ENCODE measurements at regions not wholly inside any gene's neighbourhood (a gene's known extent, or its start where the extent isn't known, plus 50 kb on each side); places are given as distances from the start of the nearest gene placed in this dataset.
A peak's percentile ranks its signal among the peaks of the same experiment; 100 is the strongest.

DNA sequence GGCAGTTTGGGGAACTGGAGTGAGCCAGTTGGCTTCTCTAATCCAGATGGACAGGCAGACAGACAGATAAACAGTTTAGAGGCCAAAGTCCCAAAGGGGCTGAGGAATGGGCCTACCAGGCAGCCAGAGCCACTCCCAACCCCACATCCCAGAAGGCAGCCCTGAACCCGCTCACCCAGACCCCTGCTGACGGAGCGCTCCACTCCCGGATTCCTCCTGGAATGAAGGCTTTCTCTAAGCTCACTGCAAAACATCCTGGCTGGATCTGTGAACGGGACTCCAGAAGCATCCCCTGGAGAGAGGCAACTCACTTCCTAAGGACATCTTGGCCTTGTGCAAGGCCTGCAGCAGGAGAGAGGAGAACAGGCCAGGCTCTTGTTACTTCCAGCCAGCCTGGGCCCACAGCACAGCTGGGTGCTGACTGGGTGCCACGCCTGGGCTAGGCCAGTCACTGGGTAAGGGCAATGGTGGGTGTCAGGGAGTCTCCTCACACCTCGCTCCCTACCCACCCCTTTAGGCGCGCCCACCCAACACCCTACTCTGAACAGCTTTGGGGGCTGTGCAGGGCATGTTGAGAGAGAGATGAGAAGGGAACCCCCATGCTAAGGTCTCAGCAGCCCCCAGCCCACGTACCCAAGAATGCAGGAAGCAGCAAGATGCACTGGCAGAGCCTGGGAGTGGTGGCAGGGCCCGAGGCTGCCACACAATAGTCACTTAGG lies 168.6 kb upstream of the ZMIZ1 start:
- Mint-ChIP-seq H3K27me3 (no peaks in the 10 kb centered on the region), H3K4me3 (no peak overlapping the region), H3K9me3 (no peaks in the 10 kb centered on the region), H3K4me1 (no peaks in the 10 kb centered on the region), H3K36me3 (ENCODE audit: low read depth) (no peaks in the 10 kb centered on the region), H3K27ac (no peak overlapping the region)
- ATAC-seq (replicated peaks): no peak

DNA sequence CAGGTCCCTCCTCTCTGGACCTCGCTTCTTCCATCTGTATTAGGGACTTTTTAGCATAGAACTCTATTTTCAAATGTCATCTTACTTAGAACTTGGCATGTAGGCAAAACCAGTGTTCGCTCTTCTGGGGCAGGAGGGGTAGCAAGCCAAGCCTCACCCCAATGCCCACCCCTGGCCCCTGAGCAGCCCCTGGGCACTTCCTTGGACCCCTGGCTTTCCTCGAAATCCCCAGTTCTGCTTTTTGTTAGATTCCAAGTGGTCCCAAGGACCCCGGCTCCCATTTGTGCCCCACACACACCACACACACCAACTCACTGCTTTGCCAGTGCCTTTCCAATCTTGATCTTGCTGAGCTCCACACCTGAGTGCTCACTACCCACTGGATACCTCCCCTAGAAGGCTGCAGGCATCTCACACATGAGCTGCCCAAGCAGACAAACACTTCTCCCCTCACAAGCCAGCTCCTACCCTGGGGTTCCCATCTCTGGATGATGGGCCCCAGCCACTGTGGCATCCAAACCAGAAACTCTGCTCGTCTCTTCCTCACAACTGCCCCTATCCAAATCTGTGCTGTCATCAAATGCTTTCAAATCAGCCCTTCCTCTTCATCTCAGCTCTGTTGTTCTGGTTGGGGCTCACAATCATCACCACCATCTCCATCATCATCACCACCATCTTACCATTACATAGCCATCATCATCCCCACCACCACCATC lies 167.9 kb upstream of the ZMIZ1 start:
- ATAC-seq (replicated peaks): no peak
- H3K4me3 Mint-ChIP-seq: no peak overlapping the region
- no peak overlapping the region for H3K27ac Mint-ChIP-seq
- no peaks in the 10 kb centered on the region for H3K36me3 Mint-ChIP-seq (ENCODE audit: low read depth)
- no peaks in the 10 kb centered on the region for H3K9me3 Mint-ChIP-seq
- H3K4me1 Mint-ChIP-seq: no peaks in the 10 kb centered on the region
- no peaks in the 10 kb centered on the region for H3K27me3 Mint-ChIP-seq

DNA sequence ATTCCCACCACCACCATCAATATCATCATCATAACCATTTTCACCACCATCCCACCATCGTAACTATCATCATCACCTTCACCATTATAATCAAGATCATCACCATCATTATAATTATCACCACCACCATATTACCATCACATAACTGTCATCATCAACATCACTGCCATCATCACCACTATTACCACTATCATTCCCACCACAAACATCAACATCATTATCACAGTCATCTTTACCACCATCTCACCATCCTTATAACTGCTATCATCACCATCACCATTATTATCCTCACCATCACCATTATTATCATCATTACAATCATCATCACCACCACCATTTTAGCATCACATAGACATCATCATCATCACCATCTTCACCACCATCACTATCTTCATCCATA lies 167.1 kb upstream of the ZMIZ1 start:
- Mint-ChIP-seq H3K4me1 (no peaks in the 10 kb centered on the region), H3K27me3 (no peaks in the 10 kb centered on the region), H3K36me3 (ENCODE audit: low read depth) (no peaks in the 10 kb centered on the region), H3K27ac (no peak overlapping the region), H3K4me3 (no peak overlapping the region), H3K9me3 (no peaks in the 10 kb centered on the region)
- ATAC-seq (replicated peaks): no peak

DNA sequence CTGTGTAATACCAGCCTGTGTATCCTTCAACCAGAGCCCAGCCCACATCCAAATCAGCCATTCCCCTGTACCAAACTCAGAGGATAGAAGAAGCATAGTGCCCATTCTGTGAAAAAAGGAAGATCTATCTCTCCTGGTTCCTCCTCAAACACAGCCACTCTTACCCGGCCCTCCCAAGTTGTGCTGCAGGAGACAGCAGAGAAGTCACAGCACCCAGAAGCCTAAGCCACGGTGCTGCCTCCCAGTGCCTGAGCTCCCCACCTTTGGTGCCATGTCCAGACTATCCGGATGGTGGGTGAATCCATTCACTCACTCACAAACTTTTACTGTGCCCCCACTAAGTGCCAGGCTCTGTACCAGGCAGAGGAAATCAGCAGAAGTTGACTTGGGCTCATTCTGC lies 166.0 kb upstream of the ZMIZ1 start:
- Mint-ChIP-seq H3K9me3 (no peaks in the 10 kb centered on the region), H3K36me3 (ENCODE audit: low read depth) (no peaks in the 10 kb centered on the region), H3K4me3 (no peak overlapping the region), H3K4me1 (no peaks in the 10 kb centered on the region), H3K27ac (no peak overlapping the region), H3K27me3 (no peaks in the 10 kb centered on the region)
- ATAC-seq (replicated peaks): no peak

DNA sequence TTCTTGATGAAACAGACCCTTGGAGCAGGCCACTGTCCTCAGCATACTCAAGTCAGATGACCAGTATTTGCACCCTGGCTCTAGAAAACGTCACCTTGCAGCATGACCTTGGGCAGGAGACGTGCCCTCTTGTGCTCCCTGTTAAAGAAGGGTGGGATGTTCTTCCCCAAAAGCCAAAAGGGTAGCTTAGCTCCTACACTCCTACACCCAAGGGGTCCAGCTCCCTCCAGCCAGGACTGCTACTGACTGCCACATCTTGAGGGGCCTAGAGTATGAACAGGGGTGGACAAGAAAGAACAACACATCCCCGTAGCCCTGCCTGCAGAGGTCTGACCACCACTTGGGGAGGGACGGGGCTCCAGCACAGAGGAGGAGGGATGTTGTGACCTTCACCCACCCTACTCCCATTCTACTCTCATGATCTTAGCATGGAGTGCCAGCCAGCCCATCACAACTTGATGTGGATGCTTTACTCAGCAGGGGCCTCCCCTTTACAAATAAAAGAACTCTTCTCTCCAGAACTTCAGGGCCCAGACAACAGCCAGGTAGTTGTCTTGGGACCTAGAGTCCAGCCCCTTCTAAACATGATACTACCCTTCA lies 165.3 kb upstream of the ZMIZ1 start:
- H3K27ac Mint-ChIP-seq: no peak overlapping the region
- H3K4me1 Mint-ChIP-seq: no peaks in the 10 kb centered on the region
- H3K4me3 Mint-ChIP-seq: no peak overlapping the region
- no peaks in the 10 kb centered on the region for H3K36me3 Mint-ChIP-seq (ENCODE audit: low read depth)
- ATAC-seq (replicated peaks): no peak
- no peaks in the 10 kb centered on the region for H3K27me3 Mint-ChIP-seq
- no peaks in the 10 kb centered on the region for H3K9me3 Mint-ChIP-seq

DNA sequence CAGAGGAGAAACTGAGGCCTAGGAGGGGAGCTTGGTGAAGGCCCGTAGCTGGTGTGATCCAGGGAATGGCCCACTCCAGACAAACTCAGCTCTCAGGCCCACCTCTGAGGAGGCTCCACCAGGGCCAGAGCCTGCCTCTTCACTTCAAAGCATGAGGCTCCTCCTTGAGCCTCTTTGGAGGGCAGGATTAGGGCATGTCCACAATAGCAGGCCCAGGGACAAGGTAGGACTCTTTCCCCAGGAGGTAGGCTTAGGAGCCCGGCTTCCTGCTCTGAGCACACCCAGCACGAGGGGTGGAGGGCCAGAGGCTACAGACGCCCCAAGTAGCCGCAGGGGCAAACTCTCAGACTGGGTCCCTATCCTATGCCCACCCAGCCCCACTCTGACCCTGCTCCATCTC lies 164.6 kb upstream of the ZMIZ1 start:
- ATAC-seq (replicated peaks): peak; percentile 5
- H3K36me3 Mint-ChIP-seq (ENCODE audit: low read depth): no peaks in the 10 kb centered on the region

DNA sequence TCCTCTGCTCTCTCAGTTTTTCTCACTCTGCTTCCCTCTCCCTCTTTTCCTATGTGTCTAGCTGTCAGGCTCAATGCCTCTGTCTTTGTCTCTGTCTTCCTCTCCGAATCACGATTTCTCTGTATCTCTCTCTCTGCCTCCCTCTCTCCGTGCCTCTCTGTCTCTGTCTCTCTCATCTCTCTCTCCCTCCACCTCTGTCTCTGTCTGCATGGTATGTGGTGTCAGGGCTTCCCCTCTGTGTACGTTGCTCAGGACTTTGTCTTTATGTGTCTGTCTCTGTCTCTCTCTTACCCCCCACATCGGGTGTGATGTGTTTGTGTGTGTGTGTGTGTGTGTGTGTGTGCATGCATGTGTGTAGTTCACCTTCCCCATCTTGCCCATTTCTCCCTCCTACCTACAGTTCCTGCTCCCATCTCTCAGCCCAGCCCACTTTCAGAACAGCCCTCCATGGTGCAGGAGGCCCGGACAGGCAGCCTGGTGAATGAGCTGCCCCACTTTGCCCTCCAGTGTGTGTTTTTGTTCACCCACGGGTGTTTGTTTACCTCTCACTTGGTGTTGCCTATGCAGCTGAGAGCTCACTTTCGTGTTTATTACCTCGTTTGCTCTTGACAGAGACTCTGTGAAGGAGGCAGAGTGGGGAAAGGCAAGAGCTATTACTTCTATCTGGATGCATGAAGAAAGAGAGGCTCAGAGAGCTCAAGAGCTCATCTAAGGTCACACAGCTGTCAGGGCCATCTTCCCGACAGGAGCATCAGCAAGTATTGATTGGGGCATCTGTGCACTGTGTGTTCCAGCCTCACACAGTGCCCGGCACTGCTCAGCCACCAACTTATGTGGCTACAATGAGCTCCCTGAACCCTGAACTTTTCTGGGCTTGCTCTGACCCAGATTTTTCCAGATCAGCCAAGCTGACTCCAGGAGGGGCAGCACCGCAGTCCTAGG lies 163.5 kb upstream of the ZMIZ1 start:
- H3K4me1 Mint-ChIP-seq: no peaks in the 10 kb centered on the region
- no peak overlapping the region for H3K4me3 Mint-ChIP-seq
- H3K27ac Mint-ChIP-seq: no peak overlapping the region
- no peak for ATAC-seq (replicated peaks)
- H3K9me3 Mint-ChIP-seq: no peaks in the 10 kb centered on the region
- no peaks in the 10 kb centered on the region for H3K36me3 Mint-ChIP-seq (ENCODE audit: low read depth)
- no peaks in the 10 kb centered on the region for H3K27me3 Mint-ChIP-seq

More for the DNA sequence above, 164.6 kb upstream of the ZMIZ1 start:
- no peak overlapping the region for H3K4me3 Mint-ChIP-seq
- no peaks in the 10 kb centered on the region for H3K27me3 Mint-ChIP-seq
- H3K9me3 Mint-ChIP-seq: no peaks in the 10 kb centered on the region
- H3K4me1 Mint-ChIP-seq: no peaks in the 10 kb centered on the region
- no peak overlapping the region for H3K27ac Mint-ChIP-seq

DNA sequence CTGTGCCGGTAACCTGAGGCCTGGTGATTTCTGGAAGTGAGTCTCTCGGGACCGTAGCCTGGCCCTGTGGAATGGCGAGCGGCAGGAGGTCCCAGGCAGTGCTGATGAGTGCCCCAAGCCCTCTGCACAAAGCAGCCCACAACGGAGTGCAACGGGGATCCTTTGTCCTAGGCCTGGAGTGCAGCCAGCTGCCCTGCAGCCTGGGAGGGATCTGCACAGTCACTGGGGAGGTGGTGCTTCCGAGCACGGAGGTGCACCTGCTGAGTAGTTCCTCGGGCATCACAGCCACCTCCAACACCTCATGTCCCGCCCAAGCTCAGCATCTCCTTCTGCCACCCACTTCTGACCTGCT lies 162.8 kb upstream of the ZMIZ1 start:
- H3K4me3 Mint-ChIP-seq: no peak overlapping the region
- H3K27ac Mint-ChIP-seq: no peak overlapping the region
- H3K36me3 Mint-ChIP-seq (ENCODE audit: low read depth): no peaks in the 10 kb centered on the region
- H3K27me3 Mint-ChIP-seq: no peaks in the 10 kb centered on the region
- no peaks in the 10 kb centered on the region for H3K4me1 Mint-ChIP-seq
- ATAC-seq (replicated peaks): no peak
- H3K9me3 Mint-ChIP-seq: no peaks in the 10 kb centered on the region

DNA sequence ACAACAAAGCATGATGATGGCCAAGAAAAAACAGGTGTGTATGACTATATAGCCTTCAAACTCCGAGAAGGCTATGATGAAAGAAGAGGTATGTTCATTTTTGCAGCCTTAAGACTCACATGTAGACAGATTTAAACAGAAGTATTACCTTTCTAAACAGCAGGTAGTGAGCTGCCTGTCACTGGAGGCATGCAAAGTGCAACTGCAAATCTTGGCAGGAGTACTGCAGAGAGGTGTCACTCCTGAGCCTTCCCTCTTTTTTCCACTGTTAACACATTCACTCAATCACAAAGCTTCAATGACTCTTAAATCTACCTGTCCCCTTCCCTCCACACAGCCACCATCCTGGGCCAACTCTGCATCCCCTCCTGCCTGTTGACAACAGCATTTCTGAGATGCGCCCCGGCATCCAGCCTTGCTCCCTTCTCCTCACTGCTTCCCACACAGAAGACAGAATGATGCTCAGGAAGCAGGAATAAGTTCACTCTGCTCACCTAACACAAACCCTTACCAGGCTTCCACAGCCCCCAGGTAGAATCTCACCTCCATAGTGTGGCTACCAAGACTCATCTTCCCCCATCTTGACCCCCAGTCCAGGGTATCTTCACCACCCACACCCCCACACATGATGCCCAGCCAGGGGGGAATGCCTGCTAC lies 161.9 kb upstream of the ZMIZ1 start:
- Mint-ChIP-seq H3K4me1 (no peaks in the 10 kb centered on the region), H3K27me3 (no peaks in the 10 kb centered on the region), H3K9me3 (no peaks in the 10 kb centered on the region), H3K36me3 (ENCODE audit: low read depth) (no peaks in the 10 kb centered on the region), H3K4me3 (no peak overlapping the region), H3K27ac (no peak overlapping the region)
- no peak for ATAC-seq (replicated peaks)

DNA sequence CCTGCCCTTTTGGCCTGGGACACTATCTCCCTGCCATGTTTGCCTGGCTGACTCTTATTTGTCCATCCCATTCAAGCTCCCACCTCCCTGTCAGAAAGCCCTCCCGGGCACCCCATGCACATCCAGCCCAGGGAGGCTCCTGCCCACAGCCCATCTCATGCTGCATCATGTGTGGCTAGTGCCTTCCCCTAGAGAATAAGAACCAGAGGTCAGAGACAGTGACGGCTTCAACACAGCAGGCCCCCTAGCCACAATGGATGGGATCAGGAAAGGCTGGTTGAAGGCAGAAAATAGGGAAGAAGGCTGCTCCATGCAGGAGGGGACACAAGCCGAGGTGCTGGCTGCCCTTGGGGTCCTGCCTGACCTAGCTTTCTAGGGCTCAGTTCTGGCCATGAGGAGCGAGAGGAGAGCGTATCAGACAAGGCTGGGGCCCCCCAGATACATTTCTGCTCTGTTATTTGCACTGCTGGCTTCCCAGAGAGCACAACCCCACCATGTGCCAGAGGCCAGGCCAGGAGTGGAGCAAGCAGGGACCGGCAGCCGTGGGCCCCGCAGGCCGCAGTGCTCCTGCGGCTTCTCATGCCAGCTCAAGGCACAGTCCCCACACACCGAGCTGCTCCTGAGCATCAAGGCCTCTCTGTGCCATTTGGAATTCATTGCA lies 161.1 kb upstream of the ZMIZ1 start:
- H3K27me3 Mint-ChIP-seq: no peaks in the 10 kb centered on the region
- H3K9me3 Mint-ChIP-seq: no peaks in the 10 kb centered on the region
- no peaks in the 10 kb centered on the region for H3K36me3 Mint-ChIP-seq (ENCODE audit: low read depth)
- ATAC-seq (replicated peaks): no peak
- H3K27ac Mint-ChIP-seq: no peak overlapping the region
- H3K4me3 Mint-ChIP-seq: no peak overlapping the region
- H3K4me1 Mint-ChIP-seq: no peaks in the 10 kb centered on the region

DNA sequence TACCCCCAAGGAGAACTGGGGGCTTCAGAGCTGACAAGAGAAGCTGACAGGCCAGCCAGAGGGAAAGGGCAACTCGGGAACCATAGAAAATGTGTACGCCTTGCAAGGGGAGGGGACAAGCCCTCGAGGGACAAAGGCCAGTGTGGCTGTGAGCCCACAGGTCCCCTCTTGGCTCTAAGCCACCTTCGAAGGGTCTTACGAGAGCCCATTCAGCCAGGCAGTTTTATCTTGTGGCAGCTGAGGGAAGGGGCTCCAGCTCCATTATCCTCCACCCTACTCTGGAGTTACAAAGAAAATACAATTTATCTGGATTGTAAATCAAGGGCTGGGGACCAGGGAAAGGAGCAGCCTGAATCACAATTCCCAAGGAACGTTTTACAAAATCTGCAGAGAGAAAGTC lies 159.5 kb upstream of the ZMIZ1 start:
- Mint-ChIP-seq H3K4me1 (no peaks in the 10 kb centered on the region), H3K4me3 (no peak overlapping the region), H3K27ac (peak overlapping the region; percentile 37), H3K9me3 (no peaks in the 10 kb centered on the region), H3K27me3 (no peaks in the 10 kb centered on the region), H3K36me3 (ENCODE audit: low read depth) (no peaks in the 10 kb centered on the region)
- no peak for ATAC-seq (replicated peaks)

DNA sequence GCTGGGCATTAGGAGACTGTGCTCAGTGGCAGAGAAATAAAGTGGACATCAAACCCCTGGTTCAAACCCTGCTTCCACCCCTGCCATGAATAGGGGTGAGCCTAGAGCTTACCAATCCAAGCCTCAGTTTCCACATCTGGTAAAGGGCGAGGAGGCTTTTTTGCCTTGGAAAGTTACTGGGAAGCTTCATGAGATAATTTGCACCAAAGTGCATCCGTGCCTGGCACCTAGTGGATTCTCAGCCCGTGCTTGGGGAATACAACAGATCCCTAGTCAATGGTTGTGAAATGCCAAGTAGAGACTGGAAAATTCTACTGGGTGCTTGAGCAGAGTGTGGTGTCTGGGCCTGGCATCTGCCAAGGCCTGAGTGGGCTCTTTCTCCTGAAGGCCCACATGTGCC lies 158.7 kb upstream of the ZMIZ1 start:
- Mint-ChIP-seq H3K27me3 (no peaks in the 10 kb centered on the region), H3K36me3 (ENCODE audit: low read depth) (no peaks in the 10 kb centered on the region), H3K9me3 (no peaks in the 10 kb centered on the region), H3K27ac (no peak overlapping the region), H3K4me1 (no peaks in the 10 kb centered on the region), H3K4me3 (no peak overlapping the region)
- no peak for ATAC-seq (replicated peaks)

DNA sequence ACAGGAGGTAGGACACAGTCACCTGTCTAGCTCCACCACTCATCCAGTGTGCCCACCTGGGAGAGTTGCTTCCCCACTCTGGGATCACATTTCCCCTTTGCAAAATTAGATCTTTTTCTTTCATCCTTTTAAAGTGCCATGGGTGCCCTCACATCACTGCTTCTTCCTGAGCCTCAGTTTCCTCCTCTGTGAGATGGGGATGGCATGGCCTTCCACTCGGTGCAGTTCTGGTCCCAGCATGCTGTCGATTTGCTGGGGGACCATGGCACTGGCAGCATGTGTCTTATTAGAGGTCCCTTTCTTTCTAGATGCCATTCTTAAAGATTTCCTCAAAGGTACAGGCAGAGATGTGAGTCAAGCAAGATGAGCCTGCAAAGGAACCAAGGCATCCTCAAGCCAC lies 158.3 kb upstream of the ZMIZ1 start:
- H3K9me3 Mint-ChIP-seq: no peaks in the 10 kb centered on the region
- no peaks in the 10 kb centered on the region for H3K36me3 Mint-ChIP-seq (ENCODE audit: low read depth)
- H3K27me3 Mint-ChIP-seq: no peaks in the 10 kb centered on the region
- H3K4me1 Mint-ChIP-seq: no peaks in the 10 kb centered on the region
- H3K27ac Mint-ChIP-seq: no peak overlapping the region
- no peak overlapping the region for H3K4me3 Mint-ChIP-seq
- no peak for ATAC-seq (replicated peaks)

DNA sequence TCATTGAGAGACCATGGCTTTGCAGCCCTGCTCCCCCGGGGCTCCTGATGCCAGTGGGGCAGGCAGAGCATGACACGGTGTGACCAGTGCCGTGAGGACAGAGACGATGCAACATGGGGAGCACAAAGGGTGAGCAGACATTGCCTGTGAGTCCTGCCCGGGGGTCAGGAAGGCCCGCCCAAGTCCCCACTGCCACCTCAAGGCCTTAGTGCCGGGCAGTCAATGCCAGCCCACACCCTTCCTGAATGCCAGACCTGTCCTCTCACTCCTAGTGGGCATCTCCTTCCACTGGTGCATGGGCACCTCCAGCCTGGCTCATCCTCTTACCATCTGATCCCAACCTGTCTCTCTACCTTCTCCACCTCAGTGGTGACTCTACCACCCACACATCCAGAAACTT lies 157.9 kb upstream of the ZMIZ1 start:
- H3K27ac Mint-ChIP-seq: no peak overlapping the region
- no peaks in the 10 kb centered on the region for H3K4me1 Mint-ChIP-seq
- H3K4me3 Mint-ChIP-seq: no peak overlapping the region
- H3K27me3 Mint-ChIP-seq: no peaks in the 10 kb centered on the region
- H3K36me3 Mint-ChIP-seq (ENCODE audit: low read depth): no peaks in the 10 kb centered on the region
- no peak for ATAC-seq (replicated peaks)
- H3K9me3 Mint-ChIP-seq: no peaks in the 10 kb centered on the region

All from activated T-helper 17 cell treated with anti-CD3 and anti-CD28 coated beads, Interleukin-2, amount 50 U/mL, for 72 hours (primary cell).